NCI-H1105 (cell line): ENCODE measurements at regions not wholly inside any gene's neighbourhood (a gene's known extent, or its start where the extent isn't known, plus 50 kb on each side); places are given as distances from the start of the nearest gene placed in this dataset.
"Not testable (repeated sequence)": the region's sequence is repeated elsewhere in the genome, so short reads cannot be mapped to it uniquely, and the experiment has no call there.

Experiments
- DNase-seq: peaks from one replicate; lab custom pipeline; 2025; lab: John Stamatoyannopoulos, UW

DNA sequence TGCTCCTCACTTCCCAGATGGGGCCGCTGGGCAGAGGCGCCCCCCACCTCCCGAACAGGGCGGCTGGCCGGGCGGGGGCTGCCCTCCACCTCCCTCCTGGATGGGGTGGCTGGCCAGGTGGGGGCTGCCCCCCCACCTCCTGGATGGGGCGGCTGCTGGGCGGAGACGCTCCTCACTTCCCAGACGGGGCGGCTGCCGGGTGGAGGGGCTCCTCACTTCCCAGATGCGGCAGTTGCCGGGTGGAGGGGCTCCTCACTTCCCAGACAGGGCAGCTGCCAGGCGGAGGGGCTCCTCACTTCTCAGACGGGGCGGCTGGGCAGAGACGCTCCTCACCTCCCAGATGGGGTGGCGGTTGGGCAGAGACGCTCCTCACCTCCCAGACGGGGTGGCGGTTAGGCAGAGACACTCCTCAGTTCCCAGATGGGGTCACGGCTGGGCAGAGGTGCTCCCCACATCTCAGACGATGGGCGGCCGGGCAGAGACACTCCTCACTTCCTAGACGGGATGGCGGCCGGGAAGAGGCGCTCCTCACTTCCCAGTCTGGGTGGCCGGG lies 428.8 kb downstream of the FGF13 start:
- DNase-seq = not testable (repeated sequence)

DNA sequence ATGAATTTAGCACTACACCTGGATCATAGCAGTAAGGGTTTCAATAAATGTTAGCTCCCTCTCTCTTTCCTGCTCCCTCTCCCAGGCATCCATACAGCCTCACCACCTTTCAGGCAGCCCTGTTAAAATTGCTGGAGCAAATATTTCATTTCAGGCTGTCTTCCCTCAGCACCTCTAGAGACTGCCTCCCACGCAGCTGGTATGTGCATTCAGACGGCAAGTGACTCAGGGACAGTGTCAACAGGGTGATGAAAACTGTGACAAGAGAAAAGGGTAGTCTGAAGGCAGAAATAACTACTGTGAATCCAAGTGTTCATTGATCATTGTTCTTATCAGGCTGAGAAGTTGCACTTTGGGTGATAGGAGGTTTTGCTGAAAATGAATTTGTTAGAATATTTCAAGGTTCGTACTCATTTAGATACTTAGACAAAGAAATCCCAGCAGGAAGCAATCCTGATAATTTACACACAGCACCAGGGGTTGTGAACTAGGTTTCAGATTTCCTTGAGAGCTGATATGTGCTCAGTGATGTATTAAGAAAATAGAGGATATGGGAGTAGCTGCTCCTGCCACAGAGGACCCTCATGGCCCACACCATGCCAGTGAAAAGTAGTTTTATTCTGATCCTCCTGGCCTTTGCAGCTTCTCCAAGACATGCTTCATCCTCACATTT lies 424.2 kb downstream of the FGF13 start:
- DNase-seq = no peak

DNA sequence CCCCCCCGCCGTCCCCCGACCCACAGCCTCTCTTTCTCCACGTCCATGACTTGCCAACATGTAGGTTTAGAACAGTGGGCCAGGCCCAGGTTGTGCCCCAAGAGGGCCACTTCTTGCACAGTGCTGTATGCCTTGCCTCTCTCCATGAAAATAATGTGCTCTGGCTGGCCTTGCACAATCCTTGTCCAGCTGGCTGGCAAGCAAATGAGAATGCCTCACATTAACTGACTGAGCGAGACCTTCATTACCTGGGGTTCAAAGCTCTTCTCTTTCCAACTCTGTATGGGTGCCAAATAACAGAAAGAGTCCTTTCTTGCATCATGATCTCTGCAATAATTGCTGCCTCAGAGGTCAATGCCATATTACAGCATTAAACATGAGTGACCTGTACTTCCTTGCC lies 416.6 kb downstream of the FGF13 start:
- DNase-seq = no peak

DNA sequence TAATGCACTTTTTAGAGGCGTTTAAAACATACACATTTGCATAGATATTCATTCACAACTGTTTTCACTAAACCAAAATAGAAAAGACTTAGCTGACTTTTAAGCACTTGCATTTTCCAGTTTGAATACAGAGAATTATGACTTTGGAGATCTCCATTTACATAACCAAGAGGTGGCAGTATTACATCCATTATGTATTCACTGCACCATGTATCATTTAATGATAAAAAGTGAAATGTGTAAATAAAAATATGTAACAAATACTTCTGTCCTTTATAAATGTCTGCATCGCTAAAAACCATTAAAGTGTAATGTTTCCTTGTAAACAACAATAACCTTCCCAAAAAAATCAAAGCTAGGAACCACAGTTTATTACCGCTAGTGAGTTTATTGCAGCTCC lies 413.2 kb downstream of the FGF13 start:
- DNase-seq = peak; percentile 0

DNA sequence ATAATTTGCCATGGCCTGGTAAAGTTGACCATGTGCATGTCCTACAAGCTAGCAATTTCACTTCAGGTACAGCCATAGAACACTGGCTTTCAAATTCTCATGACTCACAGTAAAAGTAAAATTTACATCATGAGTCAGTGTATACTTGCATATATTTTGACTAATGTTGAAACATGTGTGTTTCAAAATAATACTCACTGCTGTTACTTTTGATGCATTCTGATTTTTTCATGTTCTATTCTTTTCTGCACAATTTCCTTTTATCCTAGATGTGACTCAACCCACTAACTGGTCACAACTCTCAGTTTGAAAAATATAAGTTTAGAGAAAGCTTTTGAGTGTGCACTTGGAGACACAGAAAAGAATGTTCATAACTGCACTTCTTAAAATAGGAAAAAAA lies 365.7 kb downstream of the FGF13 start:
- DNase-seq = no peak

DNA sequence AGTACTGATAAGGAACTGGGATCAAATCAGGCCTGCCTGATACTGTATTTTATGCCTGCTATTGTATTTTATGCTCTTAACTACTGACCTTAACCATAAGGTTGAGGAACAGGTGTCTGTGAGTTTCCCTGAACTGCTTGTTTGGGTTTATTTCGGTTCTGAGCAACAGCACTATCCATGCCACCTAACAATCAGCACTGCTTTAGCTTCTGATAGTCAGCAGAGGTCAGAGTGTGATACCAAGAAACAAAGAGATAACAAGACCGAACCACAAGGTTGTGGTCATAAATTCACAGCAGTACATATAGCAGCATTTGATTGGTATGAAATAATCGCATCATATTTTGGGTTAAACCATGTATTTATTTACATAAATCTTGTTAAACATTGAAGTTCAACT lies 362.2 kb downstream of the FGF13 start:
- no peak for DNase-seq

DNA sequence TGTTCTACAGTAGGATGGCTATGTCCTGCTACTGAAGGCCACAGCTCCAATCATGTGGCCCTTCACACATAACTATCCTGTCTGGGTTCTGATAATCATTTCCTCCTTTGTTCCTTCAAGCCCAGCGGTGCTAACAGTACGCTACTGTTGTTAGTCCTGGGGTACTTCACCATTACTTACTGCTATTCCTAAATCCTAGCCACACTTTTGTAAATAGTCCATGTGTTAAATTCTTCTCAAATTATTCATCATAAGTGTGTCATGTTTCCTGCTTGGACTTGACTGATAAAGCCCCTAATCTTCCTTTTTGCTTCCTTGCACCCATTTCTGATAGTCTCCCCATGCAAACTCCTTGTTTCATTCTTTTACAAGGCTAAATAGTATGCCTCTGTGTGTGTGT lies 332.6 kb downstream of the FGF13 start:
- DNase-seq = no peak

DNA sequence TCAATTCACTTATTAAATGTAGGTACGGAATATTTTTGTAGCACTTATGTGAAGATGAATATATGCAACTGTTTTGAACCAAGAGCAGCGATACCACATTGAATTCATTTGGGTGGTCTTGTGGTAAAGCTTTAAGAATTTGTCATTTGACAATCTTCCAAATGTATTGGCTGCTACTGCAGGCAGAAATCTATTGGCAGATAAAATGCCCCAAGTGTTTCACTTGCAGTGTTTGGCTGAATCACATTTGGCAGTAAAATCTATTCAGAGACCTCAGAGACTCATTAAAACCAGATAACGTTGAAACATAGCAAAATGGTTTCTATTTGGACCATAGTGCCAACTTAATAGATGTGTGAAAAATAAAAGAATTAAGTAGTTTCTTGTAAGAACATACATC lies 303.4 kb downstream of the FGF13 start:
- DNase-seq = no peak

DNA sequence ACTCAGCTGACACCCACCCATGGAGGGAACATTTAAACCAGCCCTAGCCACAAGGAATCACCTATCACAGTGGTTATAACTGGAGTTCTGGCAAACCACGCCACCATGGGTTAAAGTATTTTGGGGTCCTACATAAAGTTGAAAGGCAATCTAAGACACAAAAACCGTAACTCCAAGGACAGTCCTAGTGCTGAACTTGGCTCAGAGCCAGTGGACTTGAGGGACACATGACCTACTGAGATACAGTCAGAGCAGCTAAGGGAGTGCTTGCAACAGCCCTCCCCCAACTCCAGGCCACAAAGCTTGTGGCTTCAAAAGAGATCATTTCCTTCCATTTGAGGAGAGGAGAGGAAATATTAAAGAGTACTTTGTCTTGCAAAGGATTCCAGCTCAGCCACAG lies 300.5 kb downstream of the FGF13 start:
- no peak for DNase-seq
